Activated gamma-delta T cell treated with anti-CD3 and anti-CD28 coated beads, Interleukin-2, amount 50 U/mL, for 16 hours (primary cell): ENCODE measurements at regions not wholly inside any gene's neighbourhood (a gene's known extent, or its start where the extent isn't known, plus 50 kb on each side); places are given as distances from the start of the nearest gene placed in this dataset.
"Not testable (repeated sequence)": the region's sequence is repeated elsewhere in the genome, so short reads cannot be mapped to it uniquely, and the experiment has no call there.

ENCODE experiments used
- DNase-seq: peaks from one replicate; pipeline ENCODE4 v3.0.0-alpha.2; 2020; ENCODE audit warnings: low read depth

- peak; percentile 3 for DNase-seq
These were observed 61.1 kb upstream of the VAMP7 start for GRCh38 chrX:155819966-155820491.

- no peak for DNase-seq
These were observed 61.6 kb upstream of the VAMP7 start for GRCh38 chrX:155819525-155819924.

- DNase-seq = not testable (repeated sequence)
These were observed 66.8 kb upstream of the VAMP7 start for GRCh38 chrX:155814391-155814790.

- DNase-seq = no peak
These were observed 101.3 kb upstream of the VAMP7 start for GRCh38 chrX:155779831-155780230.

GRCh38 chrX:155778844-155779553, 102.1 kb upstream of the VAMP7 start:
- no peak for DNase-seq

- no peak for DNase-seq
These were observed 106.8 kb upstream of the VAMP7 start for GRCh38 chrX:155774387-155774786.

- DNase-seq = no peak
These were observed 113.0 kb upstream of the VAMP7 start for GRCh38 chrX:155767876-155768769.

- no peak for DNase-seq
These were observed 113.9 kb upstream of the VAMP7 start for GRCh38 chrX:155767051-155767875.

- DNase-seq = no peak
These were observed 114.8 kb upstream of the VAMP7 start for GRCh38 chrX:155766321-155766720.

GRCh38 chrX:155761185-155761584, 120.0 kb upstream of the VAMP7 start:
- no peak for DNase-seq

- DNase-seq = no peak
These were observed 123.9 kb upstream of the VAMP7 start for GRCh38 chrX:155757046-155757759.

GRCh38 chrX:155755706-155756337, 125.3 kb upstream of the VAMP7 start:
- no peak for DNase-seq

GRCh38 chrX:155751131-155751530, 130.0 kb upstream of the VAMP7 start:
- DNase-seq = no peak

- DNase-seq = no peak
These were observed 133.6 kb upstream of the VAMP7 start for GRCh38 chrX:155747520-155747919.

- DNase-seq = no peak
These were observed 133.0 kb upstream of the TMLHE start for GRCh38 chrX:155745792-155746191.

GRCh38 chrX:155744534-155744933, 131.8 kb upstream of the TMLHE start:
- DNase-seq = no peak

GRCh38 chrX:155728335-155728734, 115.6 kb upstream of the TMLHE start:
- not testable (repeated sequence) for DNase-seq

- no peak for DNase-seq
These were observed 106.3 kb upstream of the TMLHE start for GRCh38 chrX:155718972-155719586.

GRCh38 chrX:155715141-155715540, 102.4 kb upstream of the TMLHE start:
- no peak for DNase-seq

GRCh38 chrX:155695419-155695818, 82.7 kb upstream of the TMLHE start:
- DNase-seq = no peak

GRCh38 chrX:155694649-155695048, 81.9 kb upstream of the TMLHE start:
- no peak for DNase-seq
